IMR-90 (cell line): ENCODE measurements at regions not wholly inside any gene's neighbourhood (a gene's known extent, or its start where the extent isn't known, plus 50 kb on each side); places are given as distances from the start of the nearest gene placed in this dataset.
"Not testable (repeated sequence)": the region's sequence is repeated elsewhere in the genome, so short reads cannot be mapped to it uniquely, and the experiment has no call there.

ENCODE experiments used
- ATAC-seq: fragments of 200-7000 bp; cut with Tn5 transposase; 2 replicates; pipeline ENCODE4 v1.9.1; 2020; ENCODE audit warnings: low read depth, mild to moderate bottlenecking, moderate library complexity
- BruUV-seq: library from RNA; stranded (reverse); fragments of 400-500 nt; replicated peaks from 2 replicates; lab custom pipeline; 2021; lab: Mats Ljungman, UMichigan
- CTCF ChIA-PET: fragments of 300-600 bp; formaldehyde crosslinking; extraction: SDS; loops from one replicate; lab custom pipeline; 2021; ENCODE audit warnings: antibody characterized with exemption; lab: Yijun Ruan, JAX
- POLR2A ChIA-PET: fragments of 300-600 bp; sonication (Branson Sonifier 250); formaldehyde crosslinking; loops from one replicate; lab custom pipeline; 2022; ENCODE audit warnings: antibody characterized with exemption; ENCODE audit not compliant: unreplicated experiment; lab: Charles Lee
- DNase-seq: peaks from one replicate; pipeline ENCODE4 v3.0.0; 2013
- H2AFZ ChIP-seq: replicated peaks from 2 replicates; pipeline ENCODE3; 2013; ENCODE audit warnings: low read length, mild to moderate bottlenecking; ENCODE audit not compliant: poor library complexity
- H2AK5ac ChIP-seq: 2 replicates; pipeline ENCODE4 v1.6.1; 2013; ENCODE audit warnings: low read depth, low read length, inconsistent platforms
- H2AK9ac ChIP-seq: replicated peaks from 2 replicates; pipeline ENCODE3; 2013; ENCODE audit warnings: mild to moderate bottlenecking, low read depth, low read length, moderate library complexity; ENCODE audit not compliant: poor library complexity
- H2BK120ac ChIP-seq: 2 replicates; pipeline ENCODE4 v1.6.1; 2013; ENCODE audit warnings: low read depth, low read length, inconsistent platforms
- H2BK15ac ChIP-seq: 3 replicates; pipeline ENCODE4 v1.6.1; 2013; ENCODE audit warnings: low read depth, low read length, inconsistent platforms
- H2BK20ac ChIP-seq: 2 replicates; pipeline ENCODE4 v1.6.1; 2013; ENCODE audit warnings: low read depth, mild to moderate bottlenecking, inconsistent platforms, low read length, moderate library complexity
- H2BK5ac ChIP-seq: 2 replicates; pipeline ENCODE4 v1.6.1; 2013; ENCODE audit warnings: mild to moderate bottlenecking, low read depth, low read length, inconsistent platforms; ENCODE audit not compliant: poor library complexity, severe bottlenecking
- H3K14ac ChIP-seq: replicated peaks from 2 replicates; pipeline ENCODE4 v1.6.1; 2013; ENCODE audit warnings: low read depth, low read length, inconsistent platforms
- H3K18ac ChIP-seq: 2 replicates; pipeline ENCODE4 v1.6.1; 2013; ENCODE audit warnings: low read depth, low read length, control low read depth
- H3K23ac ChIP-seq: 2 replicates; pipeline ENCODE4 v1.6.1; 2013; ENCODE audit warnings: low read depth, low read length, inconsistent platforms
- H3K27ac ChIP-seq: 2 replicates; pipeline ENCODE4 v1.5.1; 2013; ENCODE audit warnings: mild to moderate bottlenecking, control low read depth, low read length; ENCODE audit not compliant: insufficient read depth
- H3K27me3 ChIP-seq: 2 replicates; pipeline ENCODE4 v1.6.1; 2013; ENCODE audit warnings: low read length; ENCODE audit not compliant: control insufficient read depth, insufficient read depth
- H3K36me3 ChIP-seq: 2 replicates; pipeline ENCODE4 v1.6.1; 2013; ENCODE audit warnings: low read length, mixed read lengths; ENCODE audit not compliant: control insufficient read depth, insufficient read depth
- H3K4ac ChIP-seq: 2 replicates; pipeline ENCODE4 v1.6.1; 2013; ENCODE audit warnings: low read depth, low read length, inconsistent platforms
- H3K4me1 ChIP-seq: 2 replicates; pipeline ENCODE4 v1.6.1; 2013; ENCODE audit warnings: low read length, mixed read lengths; ENCODE audit not compliant: control insufficient read depth, insufficient read depth
- H3K4me2 ChIP-seq: 2 replicates; pipeline ENCODE4 v1.6.1; 2013; ENCODE audit warnings: low read depth, mild to moderate bottlenecking, control low read depth, low read length, moderate library complexity
- H3K4me3 ChIP-seq: 2 replicates; pipeline ENCODE4 v1.5.1; 2013; ENCODE audit warnings: low read depth, mild to moderate bottlenecking, control low read depth, low read length, moderate library complexity; ENCODE audit not compliant: insufficient read depth
- H3K56ac ChIP-seq: 2 replicates; pipeline ENCODE4 v1.6.1; 2013; ENCODE audit warnings: low read length, inconsistent platforms; ENCODE audit not compliant: insufficient read depth; ENCODE audit errors: extremely low read depth
- H3K79me1 ChIP-seq, 2 experiments: 2 replicates each; pipeline ENCODE4 v1.6.1; 2013; ENCODE audit warnings: low read length in 2 of 2, inconsistent platforms in 1 of 2, low read depth in 1 of 2
- H3K9ac ChIP-seq: 2 replicates; pipeline ENCODE4 v1.6.1; 2013; ENCODE audit warnings: low read depth, low read length, control low read depth
- H3K9me1 ChIP-seq: 2 replicates; pipeline ENCODE4 v1.6.1; 2013; ENCODE audit warnings: low read length, inconsistent platforms; ENCODE audit not compliant: insufficient read depth
- H3K9me3 ChIP-seq: 2 replicates; pipeline ENCODE4 v1.6.1; 2013; ENCODE audit warnings: low read length; ENCODE audit not compliant: control insufficient read depth, insufficient read depth
- H4K20me1 ChIP-seq: 2 replicates; pipeline ENCODE4 v1.6.1; 2013; ENCODE audit warnings: low read length, inconsistent platforms; ENCODE audit not compliant: insufficient read depth
- H4K5ac ChIP-seq: 2 replicates; pipeline ENCODE4 v1.6.1; 2013; ENCODE audit warnings: mild to moderate bottlenecking, low read depth, low read length, control low read depth
- H4K8ac ChIP-seq, 2 experiments: 2 replicates each; pipeline ENCODE4 v1.6.1; 2013; ENCODE audit warnings: low read depth in 2 of 2, low read length in 2 of 2, control low read depth in 1 of 2, inconsistent platforms in 1 of 2
- H4K91ac ChIP-seq: 2 replicates; pipeline ENCODE4 v1.6.1; 2013; ENCODE audit warnings: low read depth, low read length, inconsistent platforms; ENCODE audit not compliant: insufficient read depth
- MAFK ChIP-seq: IDR thresholded peaks from 2 replicates; pipeline ENCODE4 v1.6.1; 2012; ENCODE audit warnings: low read depth, low read length, improper control_type of control experiment
- WGBS, 2 experiments: methylation state at CpG; one replicate each; pipeline versions ENCODE4 v1.1.5 to v1.1.7; 2013; ENCODE audit warnings: missing lambda C conversion rate in 2 of 2; ENCODE audit not compliant: insufficient read length in 1 of 2; ENCODE audit errors: extremely low coverage in 2 of 2; 5-methylcytosine and 5-hydroxymethylcytosine counted together
- dilution Hi-C: fragments of 300-500 bp; cut with HindIII; formaldehyde crosslinking; loops from one replicate; pipeline ENCODE4 v1.14.3; 2018; ENCODE audit warnings: low sequenced_read_pairs; ENCODE audit not compliant: unreplicated experiment
- in situ Hi-C: fragments of 300-500 bp; cut with MboI; formaldehyde crosslinking; loops from 3 replicates; pipeline ENCODE4 v1.14.3; 2019; ENCODE audit warnings: low sequenced_read_pairs, inconsistent platforms, mixed read lengths
- intact Hi-C: fragments of 100-400 bp; cut with micrococcal nuclease; formaldehyde crosslinking; loops from 2 replicates; pipeline ENCODE4 v1.10.0; 2022

- no CpG with 5 or more reads among the region's 1 CpG for WGBS, 2 experiments
- ATAC-seq, H2BK20ac ChIP-seq, H3K4me3 ChIP-seq, H2BK120ac ChIP-seq, H3K23ac ChIP-seq, H3K4me1 ChIP-seq, H4K91ac ChIP-seq, H3K4me2 ChIP-seq, H3K4ac ChIP-seq, H3K18ac ChIP-seq, H3K14ac ChIP-seq, in situ Hi-C loops, H3K36me3 ChIP-seq, H4K8ac ChIP-seq, H3K79me1 ChIP-seq, CTCF ChIA-PET, H4K20me1 ChIP-seq, BruUV-seq, H3K56ac ChIP-seq, DNase-seq, dilution Hi-C loops, H3K27ac ChIP-seq, POLR2A ChIA-PET, H3K9me3 ChIP-seq, H2BK5ac ChIP-seq, H4K5ac ChIP-seq, H2BK15ac ChIP-seq, H3K27me3 ChIP-seq, H3K9me1 ChIP-seq, intact Hi-C loops, H2AFZ ChIP-seq, H2AK9ac ChIP-seq, H3K9ac ChIP-seq, H2AK5ac ChIP-seq: not testable (repeated sequence)
- TF ChIP-seq MAFK, result peak; percentile 65
These were observed 154.0 kb downstream of the ZNF37A start for GRCh38 chr10:38248113-38248512.

- H2BK15ac ChIP-seq, H2AK5ac ChIP-seq, CTCF ChIA-PET, H4K20me1 ChIP-seq, POLR2A ChIA-PET, H3K56ac ChIP-seq, H3K4me2 ChIP-seq, H2BK20ac ChIP-seq, H3K9ac ChIP-seq, H3K36me3 ChIP-seq, H2BK120ac ChIP-seq, ATAC-seq, H3K23ac ChIP-seq, DNase-seq, H3K18ac ChIP-seq, H3K4me1 ChIP-seq, dilution Hi-C loops, H2AFZ ChIP-seq, H3K14ac ChIP-seq, in situ Hi-C loops, H2AK9ac ChIP-seq, BruUV-seq, H3K79me1 ChIP-seq, H3K4me3 ChIP-seq, H3K4ac ChIP-seq, H4K8ac ChIP-seq, H3K27me3 ChIP-seq, H3K9me3 ChIP-seq, H4K91ac ChIP-seq, H3K9me1 ChIP-seq, intact Hi-C loops, H4K5ac ChIP-seq, H2BK5ac ChIP-seq, H3K27ac ChIP-seq: not testable (repeated sequence)
- no CpG with 5 or more reads among the region's 6 CpGs for WGBS, 2 experiments
These were observed 158.4 kb downstream of the ZNF37A start for GRCh38 chr10:38252551-38252950.
